ENCODE measurements at regions not wholly inside any gene's neighbourhood (a gene's known extent, or its start where the extent isn't known, plus 50 kb on each side); places are given as distances from the start of the nearest gene placed in this dataset.
"Not testable (repeated sequence)": the region's sequence is repeated elsewhere in the genome, so short reads cannot be mapped to it uniquely, and the experiment has no call there.

- DNase-seq (ENCODE audit: low spot score): no peak
Observed at GRCh38 chr12:108423486-108423885, 84.4 kb upstream of the CMKLR1 start.

- DNase-seq (ENCODE audit: low spot score): not testable (repeated sequence)
Observed at GRCh38 chr12:108421082-108421481, 82.0 kb upstream of the CMKLR1 start.

GRCh38 chr12:108420421-108420820 is 81.3 kb upstream of the CMKLR1 start:
- DNase-seq (ENCODE audit: low spot score): not testable (repeated sequence)

- no peak for DNase-seq (ENCODE audit: low spot score)
Observed at GRCh38 chr12:108419949-108420348, 80.8 kb upstream of the CMKLR1 start.

GRCh38 chr12:108418164-108418890 is 79.2 kb upstream of the CMKLR1 start:
- no peak for DNase-seq (ENCODE audit: low spot score)

- no peak for DNase-seq (ENCODE audit: low spot score)
Observed at GRCh38 chr12:108414021-108414420, 74.9 kb upstream of the CMKLR1 start.

- DNase-seq (ENCODE audit: low spot score): no peak
Observed at GRCh38 chr12:108410689-108411088, 71.6 kb upstream of the CMKLR1 start.

- no peak for DNase-seq (ENCODE audit: low spot score)
Observed at GRCh38 chr12:108409481-108409880, 70.4 kb upstream of the CMKLR1 start.

- no peak for DNase-seq (ENCODE audit: low spot score)
Observed at GRCh38 chr12:108403952-108404351, 64.8 kb upstream of the CMKLR1 start.

GRCh38 chr12:108401964-108402363 is 62.9 kb upstream of the CMKLR1 start:
- DNase-seq (ENCODE audit: low spot score): no peak

GRCh38 chr12:108400900-108401480 is 61.9 kb upstream of the CMKLR1 start:
- DNase-seq (ENCODE audit: low spot score): no peak

- no peak for DNase-seq (ENCODE audit: low spot score)
Observed at GRCh38 chr12:108400481-108400880, 61.4 kb upstream of the CMKLR1 start.

- no peak for DNase-seq (ENCODE audit: low spot score)
Observed at GRCh38 chr12:108400056-108400455, 60.9 kb upstream of the CMKLR1 start.

GRCh38 chr12:108399514-108399913 is 60.4 kb upstream of the CMKLR1 start:
- DNase-seq (ENCODE audit: low spot score): no peak

- DNase-seq (ENCODE audit: low spot score): peak; percentile 63
Observed at GRCh38 chr12:108394196-108394595, 55.1 kb upstream of the CMKLR1 start.

GRCh38 chr12:108392284-108392683 is 53.2 kb upstream of the CMKLR1 start:
- DNase-seq (ENCODE audit: low spot score): no peak

- DNase-seq (ENCODE audit: low spot score): no peak
Observed at GRCh38 chr12:108390495-108391203, 51.5 kb upstream of the CMKLR1 start.

GRCh38 chr12:108389544-108389943 is 50.4 kb upstream of the CMKLR1 start:
- no peak for DNase-seq (ENCODE audit: low spot score)
